Endodermal cell (in vitro differentiated cells): ENCODE measurements at regions not wholly inside any gene's neighbourhood (a gene's known extent, or its start where the extent isn't known, plus 50 kb on each side); places are given as distances from the start of the nearest gene placed in this dataset.

ENCODE experiments used
- DNase-seq: peaks from one replicate; pipeline ENCODE4 v3.0.0-alpha.2; 2017
- H3K27ac ChIP-seq: 2 replicates; pipeline ENCODE4 v1.5.1; 2013; ENCODE audit warnings: mild to moderate bottlenecking, low read depth, low read length, moderate library complexity
- H3K27me3 ChIP-seq: 2 replicates; pipeline ENCODE4 v1.6.1; 2013; ENCODE audit warnings: mild to moderate bottlenecking, low read length, moderate library complexity; ENCODE audit not compliant: insufficient read depth, control insufficient read depth, poor library complexity, severe bottlenecking
- H3K36me3 ChIP-seq: 2 replicates; pipeline ENCODE4 v1.7.0; 2013; ENCODE audit warnings: mild to moderate bottlenecking, low read length, moderate library complexity; ENCODE audit not compliant: control insufficient read depth, insufficient read depth
- H3K4me1 ChIP-seq: one replicate; pipeline ENCODE4 v1.7.0; 2013; ENCODE audit warnings: low read length; ENCODE audit not compliant: control insufficient read depth, insufficient read depth
- H3K4me3 ChIP-seq: 2 replicates; pipeline ENCODE4 v1.5.1; 2013; ENCODE audit warnings: mild to moderate bottlenecking, low read length, moderate library complexity
- H3K9ac ChIP-seq: 2 replicates; pipeline ENCODE4 v1.6.1; 2013; ENCODE audit warnings: mild to moderate bottlenecking, low read length, moderate library complexity; ENCODE audit not compliant: poor library complexity, severe bottlenecking; ENCODE audit errors: extremely low read depth
- H3K9me3 ChIP-seq: 2 replicates; pipeline ENCODE4 v1.6.1; 2013; ENCODE audit warnings: mild to moderate bottlenecking, low read length, moderate library complexity; ENCODE audit not compliant: control insufficient read depth
- H3K27ac Mint-ChIP-seq: 2 replicates; pipeline ENCODE4 v1.8.0; 2020; ENCODE audit warnings: mixed read lengths
- H3K27me3 Mint-ChIP-seq: 2 replicates; pipeline ENCODE4 v1.8.0; 2021; ENCODE audit warnings: mild to moderate bottlenecking, mixed read lengths; ENCODE audit not compliant: insufficient read depth
- H3K36me3 Mint-ChIP-seq: 2 replicates; pipeline ENCODE4 v1.8.0; 2020; ENCODE audit warnings: low read depth, mixed read lengths
- H3K4me1 Mint-ChIP-seq: 2 replicates; pipeline ENCODE4 v1.8.0; 2020; ENCODE audit warnings: mixed read lengths
- H3K4me3 Mint-ChIP-seq: 2 replicates; pipeline ENCODE4 v1.8.0; 2020; ENCODE audit warnings: mild to moderate bottlenecking, moderate library complexity, mixed read lengths
- H3K9me3 Mint-ChIP-seq: 2 replicates; pipeline ENCODE4 v1.8.0; 2020; ENCODE audit warnings: mild to moderate bottlenecking, mixed read lengths
- WGBS, 2 experiments: methylation state at CpG; one replicate each; pipeline versions ENCODE4 v1.1.5 to v1.1.7; 2013; ENCODE audit warnings: missing lambda C conversion rate in 2 of 2, mixed read lengths in 1 of 2; ENCODE audit not compliant: insufficient coverage in 1 of 2, insufficient read length in 1 of 2; 5-methylcytosine and 5-hydroxymethylcytosine counted together
- TF ChIP-seq, protein P1 (sequence below): fragments of 200-600 bp; sonication (generic); conservative IDR thresholded peaks from 2 replicates; pipeline ENCODE4 v1.5.0; 2021; ENCODE audit warnings: antibody characterized with exemption, mild to moderate bottlenecking

DNA sequence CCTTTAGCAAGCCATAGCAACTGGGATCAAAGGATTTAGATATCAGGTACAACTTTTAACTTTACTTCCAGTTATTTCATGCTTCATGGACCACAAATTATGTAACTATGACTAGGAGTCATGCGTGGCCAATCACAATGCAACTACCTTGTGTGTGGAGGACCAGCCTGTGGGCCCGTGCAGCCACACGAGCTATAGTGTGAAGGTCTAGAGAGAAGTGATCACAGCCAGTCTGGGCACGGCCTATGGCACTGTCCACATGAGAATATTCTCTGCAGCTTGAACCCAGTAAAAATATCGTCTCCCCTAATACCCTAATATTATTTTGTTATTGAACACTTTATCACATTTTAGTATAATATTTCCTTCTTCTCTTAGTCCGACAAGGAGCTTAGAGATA lies 464.9 kb upstream of the MIR17HG start:
- H3K9me3 ChIP-seq, result no peaks in the 10 kb centered on the region
- no peaks in the 10 kb centered on the region for H3K36me3 ChIP-seq
- Mint-ChIP-seq H3K27ac (no peak overlapping the region), H3K27me3 (no peaks in the 10 kb centered on the region), H3K9me3 (no peaks in the 10 kb centered on the region), H3K4me3 (no peak overlapping the region), H3K4me1 (no peaks in the 10 kb centered on the region), H3K36me3 (no peaks in the 10 kb centered on the region)
- WGBS, 2 experiments, result 92 to 100% methylated on average over 3 to 5 of the region's 6 CpGs
- TF ChIP-seq, protein P1, sequence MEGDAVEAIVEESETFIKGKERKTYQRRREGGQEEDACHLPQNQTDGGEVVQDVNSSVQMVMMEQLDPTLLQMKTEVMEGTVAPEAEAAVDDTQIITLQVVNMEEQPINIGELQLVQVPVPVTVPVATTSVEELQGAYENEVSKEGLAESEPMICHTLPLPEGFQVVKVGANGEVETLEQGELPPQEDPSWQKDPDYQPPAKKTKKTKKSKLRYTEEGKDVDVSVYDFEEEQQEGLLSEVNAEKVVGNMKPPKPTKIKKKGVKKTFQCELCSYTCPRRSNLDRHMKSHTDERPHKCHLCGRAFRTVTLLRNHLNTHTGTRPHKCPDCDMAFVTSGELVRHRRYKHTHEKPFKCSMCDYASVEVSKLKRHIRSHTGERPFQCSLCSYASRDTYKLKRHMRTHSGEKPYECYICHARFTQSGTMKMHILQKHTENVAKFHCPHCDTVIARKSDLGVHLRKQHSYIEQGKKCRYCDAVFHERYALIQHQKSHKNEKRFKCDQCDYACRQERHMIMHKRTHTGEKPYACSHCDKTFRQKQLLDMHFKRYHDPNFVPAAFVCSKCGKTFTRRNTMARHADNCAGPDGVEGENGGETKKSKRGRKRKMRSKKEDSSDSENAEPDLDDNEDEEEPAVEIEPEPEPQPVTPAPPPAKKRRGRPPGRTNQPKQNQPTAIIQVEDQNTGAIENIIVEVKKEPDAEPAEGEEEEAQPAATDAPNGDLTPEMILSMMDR, result no peak
- no peak for DNase-seq
- H3K27me3 ChIP-seq, result no peaks in the 10 kb centered on the region
- H3K9ac ChIP-seq, result no peak overlapping the region
- H3K27ac ChIP-seq, result no peak overlapping the region
- no peaks in the 10 kb centered on the region for H3K4me1 ChIP-seq
- no peak overlapping the region for H3K4me3 ChIP-seq

DNA sequence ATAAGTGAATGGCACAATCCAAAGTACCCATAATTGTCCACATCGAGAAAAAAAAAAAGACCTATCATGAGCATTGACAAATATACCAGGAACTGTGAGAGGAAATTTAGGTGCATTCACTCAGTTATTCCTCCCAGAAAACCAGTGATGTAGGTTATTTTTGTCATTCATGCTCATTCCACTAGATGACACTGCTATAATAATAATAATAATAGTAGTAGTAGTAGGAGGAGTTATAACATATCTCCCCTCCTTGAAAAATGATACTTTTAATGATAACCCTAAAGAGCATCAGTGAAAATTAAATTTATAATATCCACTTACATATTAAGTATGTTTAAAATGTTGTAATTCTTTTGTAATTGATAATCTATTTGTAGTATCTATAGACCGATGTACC lies 463.9 kb upstream of the MIR17HG start:
- H3K36me3 ChIP-seq, result no peaks in the 10 kb centered on the region
- no peaks in the 10 kb centered on the region for H3K27me3 ChIP-seq
- H3K27ac Mint-ChIP-seq, result no peak overlapping the region
- H3K4me1 Mint-ChIP-seq, result no peaks in the 10 kb centered on the region
- no peak overlapping the region for H3K4me3 Mint-ChIP-seq
- H3K27ac ChIP-seq, result no peak overlapping the region
- TF ChIP-seq, protein P1, result no peak
- WGBS, 2 experiments, result 67 to 86% methylated on average over 1 of the region's 2 CpGs
- no peaks in the 10 kb centered on the region for H3K4me1 ChIP-seq
- no peaks in the 10 kb centered on the region for H3K27me3 Mint-ChIP-seq
- H3K36me3 Mint-ChIP-seq, result no peaks in the 10 kb centered on the region
- DNase-seq, result no peak
- no peak overlapping the region for H3K4me3 ChIP-seq
- H3K9me3 Mint-ChIP-seq, result no peaks in the 10 kb centered on the region
- H3K9ac ChIP-seq, result no peak overlapping the region
- H3K9me3 ChIP-seq, result no peaks in the 10 kb centered on the region

DNA sequence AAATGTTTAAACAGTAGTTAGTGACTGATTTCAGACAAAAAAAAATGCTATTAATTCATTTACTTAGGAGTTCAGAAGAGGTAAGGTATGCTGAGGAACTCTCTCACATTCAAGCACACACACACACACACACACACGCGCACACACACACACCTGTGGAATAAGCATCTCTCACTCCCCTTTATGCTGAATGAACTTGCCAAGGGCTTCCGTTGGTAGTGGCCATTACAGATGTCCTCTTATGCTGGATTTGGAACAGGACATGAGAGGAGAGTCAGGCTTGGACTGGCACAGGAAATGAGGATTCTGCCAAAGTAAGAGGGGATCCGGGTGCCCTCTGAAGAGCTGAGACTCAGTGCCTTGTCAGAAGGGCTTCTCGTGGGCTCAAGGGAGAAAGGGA lies 463.4 kb upstream of the MIR17HG start:
- H3K36me3 ChIP-seq, result no peaks in the 10 kb centered on the region
- TF ChIP-seq, protein P1, result no peak
- H3K9ac ChIP-seq, result no peak overlapping the region
- no peak overlapping the region for H3K27ac Mint-ChIP-seq
- H3K4me1 Mint-ChIP-seq, result no peaks in the 10 kb centered on the region
- no peaks in the 10 kb centered on the region for H3K27me3 Mint-ChIP-seq
- DNase-seq, result no peak
- no peak overlapping the region for H3K27ac ChIP-seq
- H3K9me3 Mint-ChIP-seq, result no peaks in the 10 kb centered on the region
- H3K4me1 ChIP-seq, result no peaks in the 10 kb centered on the region
- WGBS, 2 experiments, result 76 to 95% methylated on average over 2 to 5 of the region's 5 CpGs
- H3K27me3 ChIP-seq, result no peaks in the 10 kb centered on the region
- H3K4me3 ChIP-seq, result no peak overlapping the region
- H3K4me3 Mint-ChIP-seq, result no peak overlapping the region
- no peaks in the 10 kb centered on the region for H3K36me3 Mint-ChIP-seq
- H3K9me3 ChIP-seq, result no peaks in the 10 kb centered on the region
